IPS-15b (cell line): ENCODE measurements at regions not wholly inside any gene's neighbourhood (a gene's known extent, or its start where the extent isn't known, plus 50 kb on each side); places are given as distances from the start of the nearest gene placed in this dataset.
"Not testable (repeated sequence)": the region's sequence is repeated elsewhere in the genome, so short reads cannot be mapped to it uniquely, and the experiment has no call there.

Experiments used
- H3K27me3 ChIP-seq: one replicate; pipeline ENCODE4 v1.6.1; 2013; ENCODE audit warnings: low read length; ENCODE audit not compliant: control insufficient read depth, insufficient read depth
- H3K36me3 ChIP-seq: one replicate; pipeline ENCODE4 v1.6.1; 2013; ENCODE audit warnings: low read length; ENCODE audit not compliant: control insufficient read depth, insufficient read depth
- H3K4me1 ChIP-seq: one replicate; pipeline ENCODE4 v1.6.1; 2013; ENCODE audit warnings: mild to moderate bottlenecking, low read length; ENCODE audit not compliant: control insufficient read depth, insufficient read depth
- H3K4me3 ChIP-seq: one replicate; pipeline ENCODE4 v1.5.1; 2013; ENCODE audit warnings: low read depth, low read length
- H3K9ac ChIP-seq: one replicate; pipeline ENCODE4 v1.6.1; 2013; ENCODE audit warnings: low read depth, mild to moderate bottlenecking, low read length
- H3K9me3 ChIP-seq: one replicate; pipeline ENCODE4 v1.6.1; 2013; ENCODE audit warnings: mild to moderate bottlenecking, low read length; ENCODE audit not compliant: control insufficient read depth, insufficient read depth

DNA sequence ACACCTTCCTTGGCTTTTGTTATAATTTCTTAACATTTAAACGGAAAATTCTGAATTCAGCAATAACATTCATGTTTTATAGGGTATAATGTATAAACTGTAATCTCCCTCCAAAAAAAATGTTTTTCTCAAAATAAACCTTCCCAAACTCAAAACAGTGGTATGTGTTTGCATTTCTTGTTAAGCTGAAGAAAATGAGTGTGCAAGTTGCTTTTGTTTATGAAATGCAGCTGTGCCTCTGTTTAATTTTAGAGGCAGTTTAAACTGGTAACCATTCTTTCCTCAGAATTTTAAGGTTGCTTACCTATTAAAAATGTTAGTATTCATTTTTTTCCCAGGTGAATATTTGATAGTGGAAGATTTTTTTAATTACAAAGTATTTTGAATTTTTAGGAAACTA, 105.0 kb upstream of the ANKRD50 start:
- Histone ChIP-seq H3K9ac (no peak overlapping the region), H3K27me3 (no peaks in the 10 kb centered on the region), H3K9me3 (no peaks in the 10 kb centered on the region), H3K4me1 (no peaks in the 10 kb centered on the region), H3K4me3 (no peak overlapping the region), H3K36me3 (no peaks in the 10 kb centered on the region)

DNA sequence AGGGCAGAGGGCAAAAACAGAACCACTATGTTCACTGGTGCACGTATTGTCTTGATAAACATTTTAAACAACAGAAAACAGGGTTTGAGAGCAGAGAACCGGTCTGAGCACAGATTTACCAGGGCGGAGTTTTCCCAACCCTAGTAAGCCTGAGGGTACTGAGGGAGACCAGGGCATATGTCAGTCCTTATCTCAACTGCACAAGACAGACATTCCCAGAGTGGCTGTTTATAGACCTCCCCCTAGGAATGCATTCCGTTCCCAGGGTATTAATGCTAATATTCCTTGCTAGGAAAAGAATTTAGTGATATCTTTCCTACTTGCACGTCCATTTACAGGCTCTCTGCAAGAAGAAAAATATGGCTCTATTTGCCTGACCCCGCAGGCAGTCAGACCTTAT, 99.7 kb upstream of the ANKRD50 start:
- not testable (repeated sequence) for H3K4me3 ChIP-seq, H3K9ac ChIP-seq, H3K27me3 ChIP-seq, H3K4me1 ChIP-seq, H3K36me3 ChIP-seq, H3K9me3 ChIP-seq

DNA sequence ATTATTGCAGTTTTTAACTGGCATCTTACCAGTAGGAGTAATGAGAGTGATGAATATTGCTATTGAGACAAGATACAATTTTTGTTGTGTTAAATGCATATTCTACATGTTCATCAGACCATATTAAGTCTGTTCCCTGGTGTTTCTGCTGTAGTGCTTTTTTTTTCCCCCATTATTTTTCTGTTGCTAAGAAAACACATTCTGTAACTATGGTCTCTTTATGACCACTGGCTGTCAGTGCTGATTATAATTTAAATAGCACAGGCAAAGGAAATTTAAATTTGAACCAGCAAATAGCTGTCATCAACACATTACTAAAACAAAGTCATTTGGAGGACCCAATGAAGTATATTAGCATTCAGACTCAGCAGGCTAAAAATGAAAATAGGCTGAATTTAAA, 98.3 kb upstream of the ANKRD50 start:
- no peak overlapping the region for H3K4me3 ChIP-seq
- H3K36me3 ChIP-seq = no peaks in the 10 kb centered on the region
- H3K27me3 ChIP-seq = no peaks in the 10 kb centered on the region
- no peak overlapping the region for H3K9ac ChIP-seq
- H3K4me1 ChIP-seq = no peaks in the 10 kb centered on the region
- no peaks in the 10 kb centered on the region for H3K9me3 ChIP-seq

DNA sequence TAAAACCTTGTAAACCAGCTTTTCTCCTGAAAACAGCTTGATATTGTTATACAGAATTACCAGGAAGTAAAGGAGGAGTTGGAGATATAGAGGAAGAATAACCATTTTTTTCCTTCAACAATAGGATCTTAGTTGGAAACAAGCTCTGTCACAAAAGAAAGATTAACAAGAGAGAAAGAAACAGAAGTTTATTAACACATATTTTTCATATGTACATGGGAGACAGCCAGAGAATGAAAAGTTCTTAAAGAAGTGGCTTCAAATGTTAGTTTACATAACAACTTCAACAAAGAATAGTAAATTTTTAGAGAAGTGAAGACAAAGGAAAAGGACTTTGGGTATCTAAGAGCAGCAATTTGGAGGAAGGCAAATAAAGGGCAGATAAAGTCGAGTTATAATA, 94.9 kb upstream of the ANKRD50 start:
- H3K9ac ChIP-seq = no peak overlapping the region
- H3K4me3 ChIP-seq = no peak overlapping the region
- no peaks in the 10 kb centered on the region for H3K4me1 ChIP-seq
- H3K9me3 ChIP-seq = no peaks in the 10 kb centered on the region
- H3K27me3 ChIP-seq = no peaks in the 10 kb centered on the region
- H3K36me3 ChIP-seq = no peaks in the 10 kb centered on the region

DNA sequence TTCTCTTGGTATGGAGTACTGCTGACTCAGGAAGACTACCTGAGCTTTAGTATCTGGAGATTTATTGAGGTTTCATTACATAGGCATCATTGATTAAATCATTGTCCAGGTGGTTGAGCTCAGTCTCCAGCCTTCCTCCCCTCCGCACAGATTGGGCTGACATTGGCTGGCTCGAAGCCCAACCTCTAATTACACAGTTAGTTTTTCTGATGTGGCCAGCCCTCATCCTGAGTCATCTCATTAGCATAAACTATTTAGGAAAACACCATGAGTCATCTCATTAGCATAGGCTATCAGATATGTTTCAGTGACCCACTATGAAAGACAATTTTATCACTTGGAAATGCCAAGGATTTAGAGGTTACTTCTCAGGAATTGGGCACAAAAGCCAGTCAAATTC, 93.9 kb upstream of the ANKRD50 start:
- Histone ChIP-seq H3K27me3 (no peaks in the 10 kb centered on the region), H3K9me3 (no peaks in the 10 kb centered on the region), H3K36me3 (no peaks in the 10 kb centered on the region), H3K4me3 (no peak overlapping the region), H3K4me1 (no peaks in the 10 kb centered on the region), H3K9ac (no peak overlapping the region)

DNA sequence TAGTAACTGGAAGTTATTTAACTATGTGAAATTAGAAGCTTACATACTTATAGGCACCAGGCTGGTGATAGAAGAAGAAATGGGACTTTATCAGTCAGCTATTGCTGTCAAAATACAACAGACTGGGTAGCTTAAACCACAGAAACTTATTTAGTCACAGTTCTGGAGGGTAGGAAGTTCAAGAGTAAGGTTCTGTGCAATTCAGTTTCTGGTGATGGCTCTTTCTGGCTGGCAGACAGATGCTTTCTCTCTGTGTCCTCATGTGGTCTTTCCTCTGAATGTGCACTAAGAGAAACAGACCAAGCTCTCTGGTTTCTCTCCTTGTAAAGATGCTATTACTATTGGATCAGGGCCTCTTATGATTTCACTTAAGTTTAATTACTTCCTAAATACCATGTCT, 92.1 kb upstream of the ANKRD50 start:
- Histone ChIP-seq H3K9ac (no peak overlapping the region), H3K4me3 (no peak overlapping the region), H3K4me1 (no peaks in the 10 kb centered on the region), H3K36me3 (no peaks in the 10 kb centered on the region), H3K27me3 (no peaks in the 10 kb centered on the region), H3K9me3 (no peaks in the 10 kb centered on the region)

DNA sequence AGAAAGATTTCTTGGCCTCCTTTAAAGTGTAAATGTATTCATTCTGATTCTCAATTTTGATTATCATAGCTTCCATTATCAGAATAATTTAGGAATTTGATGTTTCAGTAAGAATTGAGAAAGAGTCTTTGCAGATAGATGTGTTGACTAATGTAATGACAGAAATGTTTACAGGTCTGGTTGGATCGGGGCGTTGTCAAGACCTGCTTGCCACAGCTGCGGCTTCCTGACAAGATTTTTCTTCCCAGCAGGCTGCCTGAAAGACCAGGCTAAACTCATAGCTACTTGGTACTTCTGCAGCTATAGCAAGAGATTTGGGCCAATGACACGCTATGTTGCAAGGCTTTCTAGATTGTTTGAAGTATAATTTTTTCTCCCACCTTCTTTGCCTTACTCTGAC, 91.5 kb upstream of the ANKRD50 start:
- Histone ChIP-seq H3K4me1 (no peaks in the 10 kb centered on the region), H3K27me3 (no peaks in the 10 kb centered on the region)

DNA sequence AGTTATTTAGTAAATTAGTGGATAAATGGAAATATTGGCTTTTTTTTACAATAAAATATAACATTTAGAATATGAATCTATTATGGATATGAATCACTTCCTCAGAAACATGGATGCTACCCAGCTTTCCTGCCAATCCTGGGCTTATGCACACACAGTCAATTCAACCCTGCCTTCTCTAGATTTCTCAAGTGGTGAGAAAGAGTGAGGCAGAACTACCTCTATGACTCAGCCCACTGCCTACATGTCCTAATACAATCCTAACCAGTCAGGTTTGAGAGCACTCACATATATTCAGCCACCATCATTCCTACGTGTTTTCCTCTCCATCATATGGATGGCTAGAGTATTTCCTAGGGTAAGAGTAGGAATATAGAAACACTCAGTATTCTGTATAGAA, 91.1 kb upstream of the ANKRD50 start:
- Histone ChIP-seq H3K4me1 (no peaks in the 10 kb centered on the region), H3K9me3 (no peaks in the 10 kb centered on the region), H3K27me3 (no peaks in the 10 kb centered on the region), H3K9ac (no peak overlapping the region), H3K36me3 (no peaks in the 10 kb centered on the region), H3K4me3 (no peak overlapping the region)

More for the DNA sequence above, 91.5 kb upstream of the ANKRD50 start:
- Histone ChIP-seq H3K4me3 (no peak overlapping the region), H3K36me3 (no peaks in the 10 kb centered on the region), H3K9ac (no peak overlapping the region), H3K9me3 (no peaks in the 10 kb centered on the region)

DNA sequence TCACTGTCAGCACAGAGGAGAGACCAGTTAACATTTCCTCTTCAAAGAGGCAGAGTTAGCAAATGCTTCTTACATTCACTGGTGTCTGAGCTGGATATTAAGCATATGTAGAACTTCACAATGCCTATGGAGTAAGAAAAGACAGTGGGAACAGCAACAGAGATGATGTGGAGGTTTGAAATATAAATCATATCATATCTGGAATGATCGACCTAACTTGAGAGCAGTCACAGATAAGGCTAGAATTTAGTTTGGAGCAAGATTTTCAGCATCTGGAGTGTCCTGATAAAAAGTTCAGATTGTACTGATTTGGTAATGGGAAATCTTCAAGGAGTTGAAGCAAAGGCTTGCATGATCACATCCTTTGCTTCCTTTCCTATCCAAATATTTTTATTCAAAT, 90.5 kb upstream of the ANKRD50 start:
- H3K4me1 ChIP-seq = no peaks in the 10 kb centered on the region
- no peaks in the 10 kb centered on the region for H3K27me3 ChIP-seq
- no peak overlapping the region for H3K4me3 ChIP-seq
- H3K9me3 ChIP-seq = no peaks in the 10 kb centered on the region
- H3K9ac ChIP-seq = no peak overlapping the region
- H3K36me3 ChIP-seq = no peaks in the 10 kb centered on the region

DNA sequence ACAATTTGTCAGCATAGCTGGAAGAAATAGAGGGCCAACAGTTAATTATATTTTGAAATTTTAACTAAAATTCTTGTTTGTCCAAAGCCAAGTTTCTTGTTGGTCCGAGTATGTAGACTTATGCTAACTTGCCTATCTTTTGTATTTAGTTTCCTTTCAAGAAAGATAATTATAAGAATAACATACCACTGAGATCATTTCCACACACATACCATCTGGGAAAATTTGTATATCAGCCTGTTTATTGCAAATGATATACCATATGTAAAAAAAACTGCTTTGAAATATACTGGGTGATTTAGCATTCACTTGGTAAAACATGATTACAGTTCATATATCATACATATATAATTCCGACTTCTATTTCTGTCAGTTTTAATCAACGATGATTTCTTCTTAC, 84.7 kb upstream of the ANKRD50 start:
- Histone ChIP-seq H3K36me3 (no peaks in the 10 kb centered on the region), H3K4me1 (no peaks in the 10 kb centered on the region), H3K9me3 (no peaks in the 10 kb centered on the region), H3K27me3 (no peaks in the 10 kb centered on the region), H3K9ac (no peak overlapping the region), H3K4me3 (no peak overlapping the region)

DNA sequence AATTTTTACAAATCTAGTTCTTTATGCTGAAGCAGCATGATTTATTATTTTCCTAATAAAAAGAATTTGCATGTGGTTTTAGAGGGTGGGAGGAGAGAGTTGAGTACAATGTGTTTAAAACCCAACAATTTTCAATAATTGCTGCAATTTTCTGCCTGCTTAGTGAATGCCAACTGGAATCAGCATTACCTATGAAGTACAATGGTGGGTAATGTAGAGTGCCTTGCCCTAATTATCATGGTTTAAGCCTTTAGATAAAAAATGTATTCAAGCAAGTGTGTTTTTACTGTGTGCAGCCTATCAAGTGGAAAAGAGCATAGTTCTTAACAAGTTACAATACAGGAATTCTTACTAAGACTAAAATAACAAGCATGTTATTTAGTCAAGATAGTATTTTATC, 77.9 kb upstream of the ANKRD50 start:
- Histone ChIP-seq H3K9ac (no peak overlapping the region), H3K9me3 (no peaks in the 10 kb centered on the region), H3K4me1 (peaks cover 2% of the 10 kb centered on the region), H3K27me3 (no peaks in the 10 kb centered on the region), H3K36me3 (no peaks in the 10 kb centered on the region), H3K4me3 (no peak overlapping the region)

DNA sequence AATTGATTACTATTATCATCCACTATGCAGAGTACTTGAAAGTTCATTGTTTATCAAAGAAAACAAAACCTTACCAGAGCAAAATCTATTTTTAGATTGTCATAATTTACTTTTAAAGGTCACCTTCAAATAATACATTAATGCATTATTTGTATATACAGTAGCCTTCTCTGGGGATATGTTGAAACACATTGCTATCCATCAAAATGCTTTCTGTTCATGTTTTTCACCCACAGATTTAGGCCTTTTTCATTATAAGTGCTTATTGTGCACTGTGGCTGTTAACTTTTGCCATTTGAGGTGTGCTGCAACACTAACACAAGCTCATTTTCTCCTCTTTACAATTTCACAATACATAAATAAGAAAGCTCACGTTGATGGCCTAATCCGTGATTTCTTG, 74.1 kb upstream of the ANKRD50 start:
- Histone ChIP-seq H3K9ac (no peak overlapping the region), H3K27me3 (no peaks in the 10 kb centered on the region), H3K9me3 (no peaks in the 10 kb centered on the region), H3K4me1 (peaks cover 2% of the 10 kb centered on the region), H3K36me3 (no peaks in the 10 kb centered on the region), H3K4me3 (no peak overlapping the region)

DNA sequence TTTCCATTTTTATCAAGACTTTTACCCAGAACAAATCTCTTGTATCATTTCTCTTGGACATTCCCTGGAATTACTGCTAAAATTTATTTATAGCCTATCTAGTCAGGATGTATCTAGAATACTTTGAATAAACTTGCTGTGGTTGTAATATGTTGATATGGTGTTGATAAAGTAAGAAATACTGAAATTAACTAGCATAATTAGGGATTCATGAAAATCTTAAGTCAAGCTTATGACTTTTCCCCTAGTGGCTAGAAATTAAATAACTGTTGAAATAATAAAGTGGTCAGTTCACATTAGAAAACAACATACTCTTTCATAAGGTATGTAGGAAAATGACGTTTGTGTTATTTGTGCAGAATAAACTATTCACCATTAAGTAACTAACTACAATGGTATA, 73.1 kb upstream of the ANKRD50 start:
- H3K4me3 ChIP-seq = no peak overlapping the region
- H3K9me3 ChIP-seq = no peaks in the 10 kb centered on the region
- H3K9ac ChIP-seq = no peak overlapping the region
- no peaks in the 10 kb centered on the region for H3K27me3 ChIP-seq
- no peaks in the 10 kb centered on the region for H3K36me3 ChIP-seq
- peaks cover 2% of the 10 kb centered on the region for H3K4me1 ChIP-seq
